ENCODE measurements at regions not wholly inside any gene's neighbourhood (a gene's known extent, or its start where the extent isn't known, plus 50 kb on each side); places are given as distances from the start of the nearest gene placed in this dataset.

- CTCF ChIA-PET = no interaction called here
- DNase-seq (ENCODE audit: low read depth) = no peak
- H3K4me3 ChIP-seq (ENCODE audit: low read depth, low read length) = no peak overlapping the region
- 0 out of 2 replicates have a peak, but pooled peaks have one; percentile 7 for TF ChIP-seq CTCF (IDR thresholded peaks at IDR 0.05; ENCODE audit: insufficient read depth, low read depth, low read length)
- H3K36me3 ChIP-seq (ENCODE audit: control insufficient read depth, insufficient read depth, low read length) = no peaks in the 10 kb centered on the region
- H3K27me3 ChIP-seq (ENCODE audit: control insufficient read depth, insufficient read depth, low read length) = no peaks in the 10 kb centered on the region
- POLR2A ChIA-PET = interaction anchor here (0.5 kb wide), 1 partner anchor 190 kb away, joined by 5 read pairs; no protein-coding TSS in a partner anchor
These were observed 130.1 kb upstream of the RARB start for GRCh38 chr3:25297667-25298585.

- no peak for DNase-seq (ENCODE audit: low read depth)
- no peak overlapping the region for H3K4me3 ChIP-seq (ENCODE audit: low read depth, low read length)
- ChIA-PET CTCF (no interaction called here), POLR2A (no interaction called here)
- H3K27me3 ChIP-seq (ENCODE audit: control insufficient read depth, insufficient read depth, low read length) = no peaks in the 10 kb centered on the region
- no peak for TF ChIP-seq CTCF (IDR thresholded peaks at IDR 0.05; ENCODE audit: insufficient read depth, low read depth, low read length)
- no peaks in the 10 kb centered on the region for H3K36me3 ChIP-seq (ENCODE audit: control insufficient read depth, insufficient read depth, low read length)
These were observed 127.9 kb upstream of the RARB start for GRCh38 chr3:25300141-25300540.

- POLR2A ChIA-PET = no interaction called here
- H3K27me3 ChIP-seq (ENCODE audit: control insufficient read depth, insufficient read depth, low read length) = no peaks in the 10 kb centered on the region
- no peak overlapping the region for H3K4me3 ChIP-seq (ENCODE audit: low read depth, low read length)
- no peak for DNase-seq (ENCODE audit: low read depth)
- H3K36me3 ChIP-seq (ENCODE audit: control insufficient read depth, insufficient read depth, low read length) = no peaks in the 10 kb centered on the region
- CTCF ChIA-PET = no interaction called here
- TF ChIP-seq CTCF (IDR thresholded peaks at IDR 0.05; ENCODE audit: insufficient read depth, low read depth, low read length) = no peak
These were observed 123.1 kb upstream of the RARB start for GRCh38 chr3:25304916-25305315.

- ChIA-PET CTCF (interaction anchor here (0.6 to 1.1 kb wide), 2 partner anchors 10 to 33 kb away, joined by 3 to 4 read pairs; no protein-coding TSS in a partner anchor), POLR2A (interaction anchor here (0.6 kb wide), 2 partner anchors 20 to 94 kb away, joined by 4 read pairs; no protein-coding TSS in a partner anchor)
- 0 out of 2 replicates have a peak, but pooled peaks cover 2% of the 10 kb centered on the region for H3K27me3 ChIP-seq (ENCODE audit: control insufficient read depth, insufficient read depth, low read length)
- no peaks in the 10 kb centered on the region for H3K36me3 ChIP-seq (ENCODE audit: control insufficient read depth, insufficient read depth, low read length)
- H3K4me3 ChIP-seq (ENCODE audit: low read depth, low read length) = no peak overlapping the region
- TF ChIP-seq CTCF (IDR thresholded peaks at IDR 0.05; ENCODE audit: insufficient read depth, low read depth, low read length) = no peak
- no peak for DNase-seq (ENCODE audit: low read depth)
These were observed 122.0 kb upstream of the RARB start for GRCh38 chr3:25306066-25306465.

GRCh38 chr3:25306705-25307104 is 121.4 kb upstream of the RARB start:
- no peak overlapping the region for H3K4me3 ChIP-seq (ENCODE audit: low read depth, low read length)
- no peak for DNase-seq (ENCODE audit: low read depth)
- ChIA-PET POLR2A (interaction anchor here (0.6 kb wide), 1 partner anchor 19 kb away, joined by 4 read pairs; no protein-coding TSS in a partner anchor), CTCF (interaction anchor here (0.6 to 1.1 kb wide), 2 partner anchors 11 to 33 kb away, joined by 3 to 4 read pairs; no protein-coding TSS in a partner anchor)
- 0 out of 2 replicates have a peak, but pooled peaks cover 2% of the 10 kb centered on the region for H3K27me3 ChIP-seq (ENCODE audit: control insufficient read depth, insufficient read depth, low read length)
- no peak for TF ChIP-seq CTCF (IDR thresholded peaks at IDR 0.05; ENCODE audit: insufficient read depth, low read depth, low read length)
- no peaks in the 10 kb centered on the region for H3K36me3 ChIP-seq (ENCODE audit: control insufficient read depth, insufficient read depth, low read length)
